GM04504 (cell line): ENCODE measurements at regions not wholly inside any gene's neighbourhood (a gene's known extent, or its start where the extent isn't known, plus 50 kb on each side); places are given as distances from the start of the nearest gene placed in this dataset.
"Not testable (repeated sequence)": the region's sequence is repeated elsewhere in the genome, so short reads cannot be mapped to it uniquely, and the experiment has no call there.

ENCODE experiments used
- DNase-seq: peaks from one replicate; pipeline ENCODE4 v3.0.0-alpha.2; 2012; ENCODE audit warnings: low read depth

DNA sequence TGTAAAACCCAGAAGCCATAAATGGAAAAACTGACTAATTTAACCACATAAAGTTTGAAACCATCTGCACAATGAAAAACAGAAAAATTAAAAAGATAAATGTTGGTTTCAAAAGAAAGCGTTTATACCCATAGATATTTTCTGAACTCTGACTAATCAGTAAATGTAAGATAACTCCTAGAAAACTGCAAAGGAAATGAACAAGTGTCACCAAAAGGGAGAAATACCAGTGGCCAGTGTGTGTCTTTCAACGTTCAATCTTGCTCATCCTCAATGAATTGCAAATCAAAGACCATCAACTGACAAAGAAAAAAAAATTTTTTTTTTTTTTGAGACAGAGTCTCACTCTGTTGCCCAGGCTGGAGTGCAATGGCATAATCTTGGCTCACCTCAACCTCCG is 180.1 kb downstream of the SYK start:
- DNase-seq, result no peak

DNA sequence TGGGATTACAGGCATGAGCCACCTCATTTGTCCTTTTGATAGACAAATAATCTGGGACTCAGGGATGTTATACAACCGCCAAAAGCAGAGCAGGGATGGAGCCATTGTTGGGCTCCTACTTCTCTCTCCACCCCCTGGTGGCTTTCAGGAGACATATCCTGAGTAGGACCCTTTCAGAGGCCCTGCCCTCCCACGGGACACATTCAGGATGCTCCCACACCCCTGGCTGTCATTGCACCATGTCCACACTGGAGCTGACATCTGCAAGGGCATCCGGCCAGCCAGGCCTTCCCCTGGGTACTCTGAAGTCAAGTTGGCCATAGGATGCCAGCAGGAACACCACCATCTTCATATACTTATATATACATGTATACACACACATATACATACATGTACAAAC is 181.8 kb downstream of the SYK start:
- DNase-seq, result no peak

DNA sequence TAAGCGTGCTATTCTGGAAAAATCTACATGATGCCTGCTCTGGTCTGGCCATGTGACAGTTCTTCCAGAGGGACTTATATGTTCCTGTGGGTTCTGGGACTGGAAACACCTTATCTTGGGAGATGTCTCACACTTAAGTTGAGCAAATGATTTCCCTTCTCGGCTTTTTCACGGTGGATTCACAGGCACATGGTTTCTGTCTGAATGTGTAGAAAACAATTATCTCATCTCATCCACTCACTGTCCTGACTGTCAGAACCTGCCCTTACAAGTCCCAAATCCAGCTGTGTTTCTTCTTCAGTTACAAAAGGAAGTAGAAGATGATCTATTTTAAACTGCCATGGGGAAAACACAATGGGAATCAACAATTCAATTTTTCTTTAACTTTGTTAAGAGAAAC is 184.0 kb downstream of the SYK start:
- no peak for DNase-seq

DNA sequence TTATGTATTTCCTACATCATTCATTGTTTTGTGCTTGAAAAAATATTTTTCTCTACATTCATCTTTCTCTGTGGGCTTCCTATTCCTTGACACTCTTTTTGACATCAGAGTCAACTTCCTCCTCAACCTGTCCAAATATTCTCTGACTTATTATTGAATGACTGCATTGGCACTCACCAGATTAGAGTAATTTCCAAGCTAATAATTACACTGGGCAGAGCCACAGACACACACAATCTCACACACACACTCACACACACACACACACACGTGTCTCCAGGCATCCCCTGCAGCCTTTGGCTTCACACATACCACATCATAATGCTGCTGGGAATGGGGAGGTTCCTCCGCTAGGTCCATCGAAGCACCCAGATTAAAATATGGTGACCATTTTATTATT is 184.5 kb downstream of the SYK start:
- DNase-seq, result no peak

DNA sequence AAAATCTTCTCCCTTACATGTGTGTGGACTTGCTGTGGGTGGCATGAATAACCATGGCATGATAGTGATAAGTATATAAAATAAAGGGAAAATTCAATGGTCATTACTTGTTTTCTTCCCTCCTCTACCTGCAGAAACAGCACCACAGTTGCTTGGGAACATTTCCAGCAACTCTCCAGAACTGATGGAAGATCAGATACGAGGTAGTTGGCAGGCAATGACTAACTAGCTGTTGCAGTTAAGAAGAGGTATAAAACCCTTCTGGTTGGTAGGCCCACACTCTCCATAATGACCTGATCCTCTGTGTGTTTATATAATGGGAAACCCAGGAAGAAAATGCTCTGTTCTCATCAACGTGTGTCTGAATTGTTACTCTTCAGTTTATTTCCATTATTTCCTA is 185.9 kb downstream of the SYK start:
- DNase-seq, result no peak

DNA sequence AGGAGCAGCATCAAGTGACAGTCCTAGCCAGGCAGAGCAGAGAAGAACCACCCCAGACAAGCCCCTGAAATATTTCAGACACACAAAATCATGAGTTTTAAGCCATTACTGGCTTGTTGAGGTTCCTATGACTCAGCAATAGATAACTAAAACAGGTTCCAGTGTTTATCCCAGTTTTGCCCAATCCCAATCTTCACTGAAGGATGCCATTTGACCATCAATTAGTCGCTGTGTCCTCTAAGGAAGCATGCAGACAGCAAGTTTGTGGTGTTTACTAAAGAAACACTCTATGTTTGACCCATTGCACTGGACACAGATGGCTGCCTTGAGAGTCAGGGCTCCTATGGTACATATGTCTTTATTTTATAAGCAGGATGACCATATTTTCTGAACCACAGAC is 186.7 kb downstream of the SYK start:
- no peak for DNase-seq

DNA sequence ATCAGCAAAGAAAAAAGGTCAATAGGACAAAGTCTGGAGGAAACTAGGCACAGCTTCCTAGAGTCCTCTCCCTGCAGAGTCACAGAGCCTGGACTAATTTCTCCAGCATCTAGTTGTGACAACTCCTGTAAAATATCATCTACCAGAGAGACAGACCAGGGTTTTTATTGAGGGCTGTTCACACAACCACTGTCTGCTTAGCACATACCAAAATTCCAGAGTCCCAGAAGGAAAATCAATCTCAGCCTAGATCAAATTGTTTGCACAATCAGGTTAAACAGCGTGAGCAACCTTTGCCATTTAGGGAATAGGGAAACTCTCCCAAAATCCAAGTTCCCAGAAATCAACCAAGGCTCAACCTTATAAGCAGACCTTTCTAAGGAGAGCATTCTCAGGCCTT is 190.3 kb downstream of the SYK start:
- DNase-seq, result no peak

DNA sequence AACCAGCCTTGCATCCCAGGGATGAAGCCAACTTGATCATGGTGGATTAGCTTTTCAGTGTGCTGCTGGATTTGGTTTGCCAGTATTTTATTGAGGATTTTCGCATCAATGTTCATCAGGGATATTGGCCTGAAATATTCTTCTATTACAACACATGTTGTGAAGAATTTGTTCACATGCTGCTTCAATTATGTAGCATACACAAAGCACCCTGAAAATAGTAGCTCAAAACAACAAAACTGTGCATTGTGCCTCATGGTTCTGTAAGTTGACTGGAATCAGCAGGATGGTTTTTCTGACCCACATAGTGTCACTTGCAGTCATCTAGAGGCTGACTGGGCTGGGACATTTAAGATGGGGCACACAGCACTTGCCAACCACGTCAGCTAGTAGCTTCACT is 193.9 kb downstream of the SYK start:
- DNase-seq, result no peak

DNA sequence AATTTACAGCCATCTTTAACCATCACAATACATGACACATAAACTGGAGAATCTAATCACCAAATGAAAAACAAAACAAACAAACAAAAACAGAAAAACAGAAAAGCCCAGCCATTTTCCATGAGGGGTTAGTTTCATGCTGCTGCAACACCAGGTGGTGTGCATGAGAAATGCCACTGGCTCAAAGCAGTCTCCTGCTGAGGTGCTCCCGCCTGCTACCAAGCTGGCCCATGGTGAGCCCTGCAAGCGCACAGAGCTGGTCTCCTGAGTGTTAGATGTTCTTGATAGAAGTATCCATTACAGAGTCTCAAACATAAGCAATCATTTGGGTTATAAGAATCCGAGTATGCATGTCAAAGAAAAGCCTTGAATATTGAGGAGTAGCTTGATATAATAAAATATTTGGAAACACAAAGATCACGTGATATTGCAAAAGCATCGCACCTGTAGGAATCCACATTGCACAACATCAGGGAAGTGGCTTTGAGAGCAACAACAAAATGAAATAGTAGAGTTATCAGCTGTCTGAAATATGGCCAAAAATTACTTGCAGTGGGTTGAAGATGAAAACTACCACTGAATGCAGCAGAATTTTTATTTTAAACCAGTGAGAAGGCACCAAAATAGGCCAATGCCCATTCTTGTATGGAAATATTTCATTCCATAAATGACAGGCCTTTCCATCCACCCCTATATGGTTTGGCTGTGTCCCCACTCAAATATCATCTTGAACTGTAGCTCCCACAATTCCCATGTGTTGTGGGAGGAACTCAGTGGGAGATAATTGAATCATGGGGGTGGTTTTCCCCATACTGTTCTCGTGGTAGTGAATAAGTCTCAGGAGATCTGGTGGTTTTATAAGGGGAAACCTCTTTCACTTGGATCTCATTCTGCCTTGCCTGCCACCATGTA is 194.8 kb downstream of the SYK start:
- DNase-seq, result no peak

DNA sequence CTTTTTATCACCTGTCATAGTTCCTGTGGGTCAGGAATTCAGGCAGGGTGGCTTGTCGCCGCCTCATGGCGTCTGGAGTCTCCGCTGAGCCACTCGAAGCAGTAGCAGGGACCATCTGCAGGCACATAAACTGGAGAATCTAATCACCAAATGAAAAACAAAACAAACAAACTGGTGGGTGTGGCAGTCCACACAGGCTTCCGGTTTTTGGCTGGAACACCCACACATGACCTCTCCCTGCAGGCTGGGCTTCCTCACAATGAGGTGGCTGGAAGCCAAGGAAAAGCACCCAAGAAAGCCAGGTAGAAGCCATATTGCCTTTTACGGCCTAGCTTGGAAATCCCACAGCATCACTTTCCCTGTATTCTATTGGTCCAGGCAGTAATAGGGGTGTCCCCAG is 197.0 kb downstream of the SYK start:
- DNase-seq, result no peak

DNA sequence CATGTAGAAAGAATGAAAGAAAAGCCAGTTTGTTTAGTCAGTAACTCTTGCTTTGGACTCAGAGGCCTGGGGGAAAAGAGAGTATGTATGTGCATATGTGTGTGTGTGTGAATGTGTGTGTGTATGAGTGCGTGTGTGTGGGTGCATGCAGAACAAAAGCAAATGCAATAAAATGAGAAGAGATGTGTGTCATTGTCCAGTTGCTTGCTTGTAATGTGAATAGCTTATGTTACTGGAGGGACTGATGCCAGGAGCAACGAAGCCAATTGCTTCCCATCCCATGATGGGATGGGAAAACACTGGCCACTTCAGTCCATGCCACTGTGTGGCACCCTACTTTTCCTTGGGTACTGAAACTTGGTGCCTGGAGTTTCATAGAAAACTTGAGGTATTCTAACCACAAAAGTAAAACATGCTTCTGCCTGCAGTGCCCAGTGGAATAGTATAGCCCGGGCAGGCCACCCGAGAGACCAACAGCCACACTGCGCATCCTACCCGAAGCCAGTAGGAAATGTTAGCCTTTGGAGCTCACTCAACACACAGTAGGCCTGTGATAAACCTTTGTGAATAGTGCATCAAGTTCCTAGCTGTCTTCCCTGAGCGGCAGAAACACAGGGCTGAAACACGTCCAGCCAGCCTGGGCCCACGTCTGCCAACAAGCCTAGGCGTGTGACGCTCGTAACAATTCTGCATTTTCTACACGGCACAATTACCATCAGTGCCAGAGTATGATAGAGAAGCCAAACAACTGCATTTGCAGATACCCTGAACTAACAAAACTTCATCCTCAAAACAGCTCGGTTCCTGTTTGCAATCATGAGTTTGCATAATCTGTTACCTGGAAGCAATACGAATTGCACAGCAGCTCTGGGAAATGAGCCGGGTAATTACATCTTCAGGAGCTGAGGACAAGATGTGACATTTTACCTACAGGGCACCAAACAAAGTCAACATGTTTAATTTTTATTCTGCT is 198.1 kb downstream of the SYK start:
- DNase-seq, result no peak

DNA sequence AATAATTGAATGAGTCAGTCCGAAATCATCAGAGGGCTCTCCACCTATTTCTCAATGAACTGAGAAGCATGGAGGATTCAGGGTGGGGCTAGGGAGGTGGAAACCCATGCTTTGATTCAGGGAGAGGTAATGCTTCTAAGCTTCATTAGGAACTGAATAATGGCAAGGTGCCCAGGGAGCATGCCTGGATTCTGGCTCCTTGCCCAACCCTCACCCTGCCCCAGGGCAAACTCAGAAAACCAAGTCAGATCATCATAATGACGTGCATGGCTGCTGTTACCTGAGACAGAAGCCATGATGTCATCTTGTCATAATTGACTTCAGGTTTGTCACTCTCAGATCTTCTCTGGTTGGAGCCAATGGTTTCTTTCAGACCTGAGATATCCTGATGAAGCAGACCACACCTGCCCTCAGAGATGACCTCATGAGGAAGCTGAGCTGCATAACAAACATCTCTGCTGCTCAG is 199.6 kb downstream of the SYK start:
- DNase-seq, result no peak

DNA sequence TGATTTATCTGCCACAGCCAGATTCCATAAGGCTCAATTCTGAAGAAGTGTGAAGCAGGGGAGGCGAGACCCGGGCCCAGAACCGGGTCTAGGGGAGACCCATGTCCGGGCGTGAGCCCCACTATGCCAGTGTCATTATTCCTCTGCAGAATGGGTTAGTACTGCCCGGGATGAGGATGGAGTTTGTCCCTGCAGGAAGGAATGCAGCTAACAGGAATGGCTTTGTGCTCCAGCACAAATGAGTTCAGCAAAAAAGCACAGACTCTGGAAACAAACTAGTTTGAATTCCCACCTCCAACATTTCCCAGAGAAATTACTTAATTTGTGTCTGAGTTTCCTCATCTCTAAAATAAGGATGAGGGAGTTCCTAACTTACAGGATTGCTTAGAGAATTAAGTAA is 202.9 kb downstream of the SYK start:
- DNase-seq, result no peak

DNA sequence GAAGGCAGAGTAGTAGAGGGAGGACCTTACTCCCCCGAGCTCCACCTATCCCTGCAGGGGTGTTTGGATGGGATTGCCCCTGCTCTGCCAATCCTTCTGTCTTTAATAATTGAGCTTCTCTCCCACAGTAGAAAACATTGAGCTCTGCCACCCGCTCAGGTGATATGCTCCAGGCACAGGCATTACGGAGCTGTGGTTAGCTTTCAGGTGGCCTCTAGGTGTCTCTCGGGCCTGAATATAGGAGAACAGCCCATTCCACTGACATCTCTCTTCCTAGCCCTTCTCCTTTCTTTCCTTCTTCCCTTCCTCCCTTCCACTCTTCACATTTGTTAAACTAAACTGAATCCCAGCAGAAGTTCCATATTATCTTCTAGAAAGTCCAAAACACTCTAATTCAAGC is 203.4 kb downstream of the SYK start:
- no peak for DNase-seq

DNA sequence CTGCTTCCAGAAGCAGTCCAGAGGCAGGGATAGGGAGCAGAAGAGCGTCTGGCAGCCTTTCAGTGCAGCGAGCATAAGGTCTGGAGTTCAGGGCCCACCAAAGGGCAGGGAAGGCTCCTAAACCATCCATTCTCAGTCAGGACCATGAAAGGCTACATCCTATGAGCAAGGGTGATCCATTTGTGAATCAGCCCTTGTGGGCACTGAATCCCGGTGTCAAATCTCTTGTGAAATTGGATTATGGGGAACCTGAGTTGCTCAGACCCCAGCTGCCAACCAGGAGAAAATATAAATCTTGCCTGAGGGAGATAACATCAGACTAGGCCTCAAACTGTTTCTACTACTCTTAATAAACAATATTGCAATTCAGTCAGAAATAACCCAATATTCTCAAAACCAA is 204.4 kb downstream of the SYK start:
- no peak for DNase-seq

DNA sequence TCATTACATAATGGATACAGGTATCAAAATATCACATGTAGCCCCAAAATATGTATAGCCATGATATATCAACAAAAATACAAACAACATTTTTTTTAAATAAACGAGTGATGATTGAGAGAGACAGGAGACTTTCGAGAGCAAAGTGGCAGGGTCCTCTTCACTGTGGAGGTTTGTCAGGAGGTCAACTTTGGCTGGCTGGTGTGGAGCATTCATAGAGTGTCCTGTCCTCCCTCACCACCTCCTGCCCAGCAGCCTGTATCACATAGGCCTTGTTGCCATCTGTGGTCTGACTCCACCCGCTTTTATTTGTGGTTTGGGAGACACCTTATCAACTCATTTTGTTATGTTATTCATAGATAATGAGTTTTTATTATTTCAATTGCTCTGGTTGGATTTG is 206.9 kb downstream of the SYK start:
- no peak for DNase-seq

DNA sequence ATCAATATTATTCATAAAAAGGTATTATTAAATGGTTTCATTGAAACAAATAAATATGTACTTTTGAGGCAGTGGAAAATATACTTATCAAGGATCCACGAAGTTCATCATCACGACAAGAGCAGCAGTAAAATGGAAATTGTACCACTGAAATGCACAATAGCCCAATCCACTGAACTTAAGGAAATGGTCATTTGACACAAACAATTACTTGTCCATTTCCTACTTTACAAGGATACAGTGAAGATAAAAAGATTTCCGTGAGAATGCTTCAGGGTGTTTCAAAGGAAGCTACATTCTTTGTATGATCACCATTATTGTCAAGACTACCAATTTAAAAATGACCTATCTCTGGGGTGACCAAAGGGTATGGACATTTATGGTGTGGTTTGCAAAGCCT is 210.3 kb downstream of the SYK start:
- no peak for DNase-seq

DNA sequence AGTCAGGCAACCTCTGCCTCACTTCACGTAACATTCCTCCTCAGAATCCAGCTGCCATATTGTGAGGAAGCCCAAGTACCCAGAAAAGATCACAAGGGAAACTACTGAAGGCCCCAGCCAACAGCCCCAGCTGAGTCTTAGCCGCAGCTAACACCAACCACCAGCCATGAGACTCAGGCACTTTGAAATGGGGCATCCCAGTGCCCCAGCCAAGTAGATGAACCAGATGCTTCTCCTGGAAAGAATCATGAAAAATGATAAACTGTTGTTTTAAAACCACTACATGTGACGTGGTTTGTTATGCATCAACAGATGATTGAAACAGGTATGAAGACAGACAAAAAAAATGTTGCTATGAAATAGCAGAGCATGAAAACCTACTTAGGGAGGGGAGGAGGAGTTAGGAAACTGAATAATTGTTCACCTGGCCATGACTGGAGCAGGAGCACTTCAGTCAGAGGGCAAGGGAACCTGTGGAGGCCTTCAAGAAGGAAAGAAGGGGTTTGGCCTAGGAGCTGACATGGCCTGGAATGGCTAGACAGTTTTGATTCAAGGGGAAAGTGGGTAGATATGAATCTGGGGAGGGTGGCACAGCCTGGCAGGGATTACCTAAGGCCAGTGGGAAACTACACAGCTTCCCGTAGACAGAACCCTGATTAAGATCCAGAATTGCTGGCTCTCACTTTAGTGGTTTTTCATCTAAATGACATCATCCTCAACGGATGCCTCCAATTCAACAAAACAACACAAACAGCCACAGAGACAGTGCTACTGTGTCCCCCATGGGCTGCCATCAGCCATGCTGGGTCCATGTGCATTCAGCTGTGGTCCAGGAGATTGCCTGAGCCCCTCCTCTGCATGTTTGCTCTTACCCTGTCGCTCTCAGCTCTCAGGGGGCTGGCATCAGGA is 211.6 kb downstream of the SYK start:
- DNase-seq, result no peak

DNA sequence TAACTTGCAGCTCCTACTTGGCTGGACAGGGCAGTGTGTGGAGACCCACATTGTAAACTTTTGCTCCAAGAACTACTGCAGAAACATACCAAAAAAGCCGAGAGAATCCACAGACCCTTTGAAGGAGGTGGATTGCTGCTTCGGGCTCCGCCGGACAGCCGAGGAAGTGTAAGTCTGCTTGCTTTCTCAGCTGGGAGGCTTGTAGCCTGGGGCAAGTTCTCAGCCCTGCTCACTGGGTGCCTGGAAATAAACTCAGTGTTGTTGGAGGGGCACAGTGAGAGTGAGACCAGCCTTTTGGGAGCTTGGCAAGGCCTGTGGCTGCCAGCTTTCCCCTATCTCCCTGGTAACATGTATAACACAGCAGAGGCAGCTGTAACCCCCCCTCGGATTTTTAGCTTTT is 215.6 kb downstream of the SYK start:
- DNase-seq, result no peak

DNA sequence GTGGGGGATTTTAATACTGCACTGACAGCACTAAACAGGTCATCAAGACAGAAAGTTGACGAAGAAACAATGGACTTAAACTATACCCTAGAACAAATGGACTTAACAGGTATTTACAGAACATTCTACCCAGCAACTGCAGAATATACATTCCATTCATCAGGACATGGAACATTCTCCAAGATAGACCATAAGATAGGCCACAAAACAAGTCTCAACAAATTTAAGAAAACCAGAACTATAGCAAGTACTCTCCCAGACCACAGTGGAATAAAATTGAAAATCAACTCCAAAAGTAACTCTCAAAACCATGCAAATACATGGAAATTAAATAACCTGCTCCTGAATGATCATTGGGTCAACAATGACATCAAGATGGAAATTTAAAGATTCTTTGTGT is 218.3 kb downstream of the SYK start:
- DNase-seq, result not testable (repeated sequence)

DNA sequence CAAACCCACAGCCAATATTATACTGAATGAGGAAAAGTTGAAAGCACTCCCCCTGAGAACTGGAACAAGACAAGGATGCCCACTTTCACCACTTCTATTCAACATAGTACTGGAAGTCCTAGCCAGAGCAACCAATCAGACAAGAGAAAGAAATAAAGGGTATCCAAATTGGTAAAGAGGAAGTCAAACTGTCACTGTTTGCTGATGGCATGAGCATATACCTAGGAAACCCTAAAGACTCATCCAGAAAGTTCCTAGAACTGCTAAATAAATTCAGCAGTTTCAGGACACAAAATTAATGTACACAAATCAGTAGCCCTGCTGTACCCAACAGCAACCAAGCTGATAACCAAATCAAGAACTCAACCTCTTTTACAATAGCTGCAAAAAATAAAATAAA is 220.0 kb downstream of the SYK start:
- not testable (repeated sequence) for DNase-seq

DNA sequence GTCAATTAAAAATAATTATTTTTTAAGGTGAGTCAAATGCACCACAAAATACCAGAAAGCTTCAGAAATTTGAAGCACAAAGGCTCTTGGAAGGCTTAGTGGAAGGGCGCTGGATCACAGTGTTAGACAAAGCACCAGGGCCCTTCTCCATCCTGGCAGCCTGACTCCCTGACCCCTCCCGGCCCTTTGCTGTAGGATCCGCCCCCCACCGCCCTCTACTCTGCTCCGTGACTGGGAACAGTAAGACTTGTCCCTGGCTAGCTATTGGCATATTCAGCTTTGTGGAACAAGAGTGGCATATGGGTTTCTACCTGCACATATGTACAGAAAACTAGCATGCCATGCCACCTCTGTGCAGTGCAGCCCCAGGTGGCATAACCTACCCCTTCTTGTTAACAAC is 222.1 kb downstream of the SYK start:
- no peak for DNase-seq
